HG03196 (cell line): ENCODE measurements at regions not wholly inside any gene's neighbourhood (a gene's known extent, or its start where the extent isn't known, plus 50 kb on each side); places are given as distances from the start of the nearest gene placed in this dataset.

Source experiments
- ATAC-seq: cut with Tn5 transposase; IDR thresholded peaks from one replicate; pipeline ENCODE4 v1.9.1; 2021; ENCODE audit not compliant: unreplicated experiment

DNA sequence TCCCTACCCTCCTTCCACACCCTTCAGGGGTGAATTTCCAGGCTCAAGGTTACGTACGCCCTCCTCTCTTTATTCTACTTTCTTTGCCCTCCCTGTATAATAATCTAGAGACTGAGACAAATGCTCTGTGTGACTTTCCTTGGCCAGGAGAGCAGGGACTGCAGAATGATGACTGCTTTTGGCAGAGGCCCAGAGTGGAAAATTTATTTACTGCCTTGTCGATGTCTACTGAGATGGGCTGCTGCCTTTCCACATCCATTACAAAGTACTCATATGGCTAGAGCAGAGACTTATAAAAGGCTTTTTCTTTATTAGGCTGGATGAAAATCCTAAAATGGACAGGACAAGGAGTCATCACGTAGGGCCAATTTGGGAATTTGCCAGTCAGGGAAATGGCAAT, 576.2 kb downstream of the TUSC7 start:
- no peak for ATAC-seq

DNA sequence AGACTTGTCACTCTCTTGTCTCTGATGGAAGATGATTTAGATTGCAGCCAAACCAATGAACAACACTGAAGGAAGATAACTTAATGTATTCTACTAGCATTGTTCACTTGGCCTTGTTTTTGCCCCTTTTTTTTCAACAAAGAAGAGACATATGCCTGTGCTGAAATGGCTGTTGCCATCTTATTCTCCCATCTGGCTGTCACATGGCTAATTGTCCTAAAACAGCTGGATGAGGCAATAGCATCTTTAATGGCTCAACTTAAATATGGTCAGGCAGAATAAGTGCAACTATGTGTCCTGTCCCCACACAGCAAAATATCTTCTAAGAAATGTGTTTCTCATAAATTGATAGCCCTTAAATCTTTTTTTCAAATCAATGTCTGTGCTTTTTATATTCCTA, 576.9 kb downstream of the TUSC7 start:
- no peak for ATAC-seq

DNA sequence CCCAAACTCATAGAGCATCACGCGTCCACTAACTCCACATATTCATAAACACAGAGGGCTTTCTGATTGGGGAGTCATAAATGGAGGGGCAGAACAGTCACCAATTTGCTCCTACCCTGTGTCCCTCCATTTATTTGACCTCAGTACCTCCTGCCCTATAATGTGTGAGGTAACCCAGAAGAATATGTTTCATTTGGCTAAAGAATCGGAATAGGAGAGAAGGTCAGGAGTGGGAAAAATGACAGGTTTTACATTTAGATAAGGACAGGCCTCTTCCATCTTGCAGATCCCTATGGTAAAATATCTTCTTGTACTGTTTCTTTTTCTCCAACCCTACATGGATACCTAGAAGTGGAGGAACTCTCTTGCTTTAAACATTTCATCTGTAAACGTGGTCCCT, 578.0 kb downstream of the TUSC7 start:
- ATAC-seq, result no peak

DNA sequence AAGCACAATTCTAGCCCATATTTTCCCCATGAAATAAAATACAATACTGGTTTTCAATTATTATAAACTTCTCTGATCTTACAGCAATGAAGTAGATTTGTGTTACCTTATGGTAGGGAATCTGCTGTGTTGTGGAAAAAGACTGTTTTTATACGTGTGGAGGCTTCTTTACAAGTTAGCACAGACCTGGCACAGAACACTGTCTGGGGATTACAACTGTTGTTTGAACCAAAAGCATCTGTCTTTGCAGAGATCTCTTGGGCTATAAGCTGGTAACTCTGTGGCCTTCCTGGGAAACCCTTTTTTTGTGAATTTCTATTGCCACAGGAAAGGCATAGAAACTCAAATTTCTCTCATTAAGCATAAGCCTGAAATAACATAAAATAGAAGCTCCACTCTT, 581.9 kb downstream of the TUSC7 start:
- no peak for ATAC-seq

DNA sequence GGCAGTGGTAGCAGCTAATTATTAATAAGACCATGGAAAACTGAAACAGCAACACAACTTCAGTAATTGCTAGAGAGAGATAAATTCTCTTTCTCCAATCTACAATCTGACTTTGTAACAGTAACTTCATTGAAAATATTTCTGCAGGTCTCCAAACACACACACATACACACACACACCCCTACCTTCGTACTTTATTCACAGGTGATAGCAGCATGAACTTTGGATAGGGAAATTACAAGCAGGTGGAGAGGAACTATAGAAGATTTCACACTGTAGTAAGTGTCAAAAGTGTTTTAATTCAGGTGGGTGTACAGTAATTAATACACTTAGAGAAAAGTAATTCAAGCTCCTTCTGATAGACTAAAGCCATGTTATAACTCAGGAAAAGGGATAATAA, 587.5 kb downstream of the TUSC7 start:
- ATAC-seq, result no peak

DNA sequence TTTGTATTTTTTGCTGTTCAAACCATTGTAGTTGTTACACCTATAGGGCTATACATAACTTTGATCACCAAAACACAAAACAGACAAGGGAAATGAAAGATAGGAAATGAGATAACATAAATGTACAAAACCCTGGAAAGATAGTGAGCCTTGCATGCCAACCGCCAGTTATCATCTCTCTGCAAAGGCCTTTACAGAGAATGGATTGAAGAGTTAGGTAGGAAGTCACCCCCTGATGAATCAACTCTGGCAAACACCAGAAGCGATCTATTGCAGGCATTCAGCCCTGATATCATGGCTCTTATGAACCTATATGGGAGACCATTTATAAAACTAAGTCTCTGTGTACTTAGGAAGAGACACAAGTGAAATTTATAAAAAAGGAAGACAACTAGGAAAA, 588.0 kb downstream of the TUSC7 start:
- ATAC-seq, result no peak

DNA sequence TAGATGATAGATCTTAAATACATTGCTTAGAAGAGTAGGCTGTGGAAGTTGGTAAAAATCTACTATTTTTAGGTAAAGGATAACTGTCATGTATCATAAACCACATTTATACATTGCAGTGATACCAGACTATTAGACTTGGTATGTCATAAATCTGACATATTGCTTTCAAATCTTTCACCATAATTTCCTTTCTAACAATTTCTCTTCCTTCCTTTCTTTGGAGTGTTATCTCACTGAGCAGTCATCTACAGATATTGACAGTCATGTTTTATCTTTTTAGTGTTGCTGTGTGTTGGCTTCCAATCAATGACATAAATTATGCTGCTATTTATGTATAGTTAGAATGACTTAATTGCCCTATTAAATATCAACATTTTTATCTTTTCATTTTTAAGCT, 588.7 kb downstream of the TUSC7 start:
- no peak for ATAC-seq

DNA sequence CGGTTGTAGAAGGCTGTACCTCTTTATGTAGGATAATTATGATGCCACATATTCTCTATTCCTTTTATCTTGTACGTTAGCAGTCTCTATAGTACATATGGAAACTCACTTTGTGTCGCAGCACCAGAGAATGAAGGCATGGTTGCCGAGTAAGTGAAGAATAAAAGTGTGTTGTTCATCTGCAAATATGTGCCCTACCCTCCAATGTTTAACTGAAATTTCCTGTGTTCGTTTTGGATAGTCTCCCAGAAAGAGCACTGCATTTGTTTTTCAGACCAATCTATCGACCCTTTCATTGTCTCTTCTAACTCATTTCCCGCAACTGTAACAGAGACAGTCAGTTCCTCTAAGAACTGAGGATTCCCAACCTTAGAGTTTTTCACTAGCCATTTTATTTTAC, 592.8 kb downstream of the TUSC7 start:
- ATAC-seq, result no peak

DNA sequence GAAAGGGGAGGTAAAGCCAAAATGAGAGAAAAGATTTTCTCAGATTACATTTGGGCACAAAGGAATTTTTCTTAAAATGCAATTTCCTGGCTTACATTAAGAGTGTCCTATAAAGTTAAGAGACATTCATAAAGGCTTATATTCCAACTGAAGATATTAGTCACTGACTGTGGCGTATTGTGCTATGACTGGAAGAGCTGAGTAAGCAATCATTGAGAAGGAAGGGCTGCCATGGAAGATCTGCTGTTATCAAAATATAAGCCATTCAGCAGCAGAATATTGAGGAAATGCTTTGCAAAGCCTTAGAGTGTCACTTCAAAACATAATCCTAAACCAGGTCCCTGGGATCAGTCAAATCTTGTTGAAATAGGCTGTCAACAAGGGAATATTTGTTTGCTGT, 593.9 kb downstream of the TUSC7 start:
- no peak for ATAC-seq

DNA sequence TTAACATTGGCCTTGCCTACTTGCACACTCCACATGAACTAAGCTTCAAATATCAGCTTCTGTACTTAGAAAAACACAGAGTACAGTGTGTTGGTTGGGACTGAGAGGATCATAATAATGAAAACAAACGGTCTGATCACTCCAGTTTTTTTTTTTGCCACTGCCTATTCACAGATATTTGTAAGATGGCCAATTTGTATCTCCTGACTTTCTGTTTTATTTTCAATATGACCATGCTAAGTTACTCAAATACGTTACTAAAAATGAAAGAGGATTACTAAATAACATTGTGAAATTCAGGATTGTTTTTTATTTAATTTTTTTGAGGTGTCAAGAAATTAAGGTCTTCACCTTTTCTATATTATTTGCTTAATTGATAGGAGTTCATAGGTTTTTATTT, 595.1 kb downstream of the TUSC7 start:
- ATAC-seq, result no peak

DNA sequence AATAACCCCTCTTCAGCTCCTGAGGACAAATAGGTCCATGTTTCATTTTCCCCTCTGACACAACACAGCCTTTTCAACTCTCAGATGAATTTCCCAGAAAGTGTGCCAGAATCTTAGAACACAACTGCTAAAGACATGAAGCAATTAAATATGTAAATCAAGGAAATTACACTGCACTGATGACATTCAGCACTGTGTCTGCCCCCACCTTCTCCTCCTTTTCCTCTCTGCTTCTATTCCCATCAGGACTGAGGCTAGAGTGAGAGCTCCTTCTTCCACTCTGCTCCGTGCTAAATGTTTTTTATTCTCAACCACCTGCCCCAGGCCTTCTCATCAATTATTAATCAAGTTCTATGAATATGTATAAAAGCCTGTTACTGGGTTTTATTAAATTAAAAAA, 596.1 kb downstream of the TUSC7 start:
- ATAC-seq, result no peak

DNA sequence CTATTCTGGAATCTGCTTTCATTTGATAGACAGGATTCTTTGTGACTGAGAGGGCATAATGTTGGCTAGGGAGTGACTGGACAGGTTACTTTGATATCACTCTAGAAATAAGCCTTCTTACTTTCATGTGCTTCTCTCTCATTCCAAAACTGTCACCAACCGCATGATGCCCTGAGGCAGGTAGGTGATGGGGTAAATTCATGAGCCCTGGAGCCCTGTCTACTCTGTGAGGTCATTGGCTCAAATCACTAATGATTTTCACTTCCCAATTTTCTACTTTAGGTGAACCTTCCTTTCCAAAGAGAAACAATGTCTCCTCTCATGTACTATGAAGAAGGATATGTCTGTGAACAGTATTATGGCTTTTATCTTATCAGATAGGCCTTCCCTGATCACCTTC, 596.7 kb downstream of the TUSC7 start:
- peak; percentile 68 for ATAC-seq

DNA sequence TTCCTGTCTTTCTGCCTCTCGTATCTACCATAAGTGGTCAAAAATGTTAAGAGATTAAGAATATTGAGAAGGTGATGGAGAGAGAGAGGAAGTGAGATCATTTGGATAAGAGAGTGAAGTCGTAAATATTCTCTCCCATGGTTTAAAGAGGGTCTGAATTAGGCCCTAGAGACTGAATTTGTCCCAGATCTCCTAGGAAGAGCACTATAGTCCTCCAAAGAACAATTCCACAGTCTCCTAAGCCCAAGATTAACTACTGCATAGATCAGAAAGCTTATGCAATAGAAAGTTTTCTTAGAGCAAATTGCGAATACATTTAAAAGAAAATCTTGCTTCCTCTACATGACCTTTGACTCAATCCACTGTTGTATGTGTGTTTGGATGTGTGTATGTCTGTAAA, 598.8 kb downstream of the TUSC7 start:
- no peak for ATAC-seq

DNA sequence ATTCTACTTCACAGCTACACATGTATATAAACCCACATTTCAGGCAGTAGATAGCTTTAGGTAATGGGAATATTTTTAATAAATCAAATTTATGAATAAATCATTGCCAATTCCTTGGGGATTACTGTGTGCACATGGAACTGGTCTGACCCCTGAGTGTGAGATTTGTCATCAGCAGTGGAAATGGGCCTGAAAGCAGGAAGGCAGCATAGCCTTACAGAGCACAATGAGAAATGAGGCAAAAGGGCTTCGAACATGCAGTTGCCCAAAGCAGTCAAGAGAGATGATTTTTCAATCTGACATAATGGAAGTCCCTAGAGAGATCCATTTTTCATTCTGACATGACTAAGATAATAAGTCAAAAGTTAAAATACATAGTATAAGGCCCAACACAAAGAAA, 599.2 kb downstream of the TUSC7 start:
- no peak for ATAC-seq

DNA sequence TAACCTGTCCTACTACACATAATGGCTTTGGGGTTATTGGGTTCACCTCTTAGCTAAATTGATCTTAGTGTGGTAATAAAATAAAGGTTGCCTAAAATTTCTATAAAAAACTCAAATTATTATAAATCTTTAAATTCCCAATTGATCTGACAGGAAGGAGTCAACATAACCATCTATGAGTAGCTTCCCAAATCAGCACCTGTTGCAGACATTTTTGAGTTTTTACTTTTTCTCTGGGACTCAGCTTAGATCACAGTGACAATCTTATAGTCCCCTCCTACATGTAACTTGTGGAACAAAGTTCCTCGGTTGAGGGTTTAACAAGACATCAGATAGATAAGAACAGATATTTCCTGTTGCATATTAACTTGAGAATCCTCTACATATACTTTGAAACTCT, 601.0 kb downstream of the TUSC7 start:
- ATAC-seq, result no peak

DNA sequence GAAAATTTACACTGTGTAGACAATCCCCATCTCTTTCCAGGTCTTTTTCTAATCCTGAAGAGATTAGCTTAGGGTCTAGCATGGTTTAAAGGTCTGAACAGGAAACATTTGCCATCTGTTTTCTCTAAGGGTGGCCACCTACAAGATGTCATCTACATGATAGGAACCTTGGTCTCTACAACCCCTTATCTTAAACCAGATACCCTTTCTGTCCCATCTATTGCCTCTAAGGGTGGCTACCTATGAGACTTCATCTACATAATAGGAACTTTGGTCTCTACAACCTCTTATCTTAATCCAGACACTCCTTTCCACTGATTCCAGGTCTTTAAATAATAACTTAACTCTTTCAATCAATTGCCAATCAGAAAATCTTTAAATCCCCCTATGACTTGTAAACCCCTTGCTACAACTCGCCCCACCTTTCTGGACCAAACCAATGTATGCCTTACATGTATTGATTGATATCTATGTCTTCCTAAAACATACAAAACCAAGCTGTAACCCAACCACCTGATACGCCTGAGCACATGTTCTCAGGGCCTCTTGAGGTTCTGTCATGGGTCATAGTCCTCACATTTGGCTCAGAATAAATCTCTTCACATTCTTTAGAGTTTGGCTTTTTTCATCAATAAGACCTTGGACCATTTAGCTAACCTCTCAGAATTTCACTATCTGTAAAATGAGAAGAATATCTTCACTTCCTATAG, 605.0 kb downstream of the TUSC7 start:
- ATAC-seq, result no peak

DNA sequence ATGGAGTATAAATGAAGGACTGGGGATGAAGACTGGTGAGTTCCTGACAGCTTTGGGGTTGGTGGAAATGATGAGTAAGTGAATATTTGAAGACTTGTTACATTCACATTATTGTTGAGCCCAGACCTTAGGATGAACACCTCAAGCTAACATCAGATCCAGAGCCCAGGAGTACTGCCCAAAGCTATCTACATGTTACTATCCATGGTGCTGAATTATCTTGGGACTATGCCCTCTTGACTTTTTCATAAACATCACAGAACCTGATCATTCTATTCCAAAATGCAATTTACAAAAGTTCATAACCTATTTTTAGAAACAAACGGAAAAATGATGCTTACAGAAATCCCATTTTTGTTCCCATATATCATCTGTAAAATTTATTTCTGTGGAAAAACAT, 613.3 kb downstream of the TUSC7 start:
- ATAC-seq, result no peak

DNA sequence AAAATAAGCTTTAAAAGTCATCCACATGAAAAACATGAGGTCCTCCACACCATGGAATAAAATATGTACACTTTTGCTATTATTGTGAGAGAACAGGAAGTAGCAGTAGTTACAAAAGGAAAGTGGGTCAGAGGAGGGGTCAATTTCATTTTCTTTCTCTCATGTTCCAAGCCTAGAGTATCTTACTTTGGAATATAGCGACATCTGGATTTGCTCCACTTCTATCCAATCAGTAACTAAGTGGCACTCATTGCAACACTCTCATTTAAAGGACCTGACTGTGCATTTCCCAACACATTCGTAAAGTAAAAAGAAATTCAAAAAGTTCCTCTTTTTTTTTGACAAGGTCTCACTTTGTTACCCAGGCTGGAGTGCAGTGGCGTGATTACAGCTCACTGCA, 637.3 kb downstream of the TUSC7 start:
- no peak for ATAC-seq

DNA sequence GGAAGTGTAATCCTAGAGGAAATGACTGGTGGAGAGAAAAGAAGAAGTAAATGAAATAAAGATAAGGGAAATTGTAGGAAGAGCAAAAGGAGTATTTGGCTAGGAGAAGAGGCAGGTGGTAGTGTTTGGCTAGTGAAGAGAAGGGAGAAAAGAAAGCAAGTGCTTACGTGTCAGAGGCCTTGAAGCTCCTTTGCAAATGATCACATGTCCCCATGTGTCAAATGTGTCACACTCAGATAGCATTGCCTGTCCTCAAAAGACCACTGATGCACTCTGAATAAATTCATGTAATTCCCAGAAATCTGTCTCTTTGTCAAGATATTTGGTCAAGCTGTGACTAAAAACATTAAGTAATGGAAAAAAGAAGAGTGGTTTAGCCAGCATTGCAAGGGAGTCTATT, 639.3 kb downstream of the TUSC7 start:
- ATAC-seq, result no peak

DNA sequence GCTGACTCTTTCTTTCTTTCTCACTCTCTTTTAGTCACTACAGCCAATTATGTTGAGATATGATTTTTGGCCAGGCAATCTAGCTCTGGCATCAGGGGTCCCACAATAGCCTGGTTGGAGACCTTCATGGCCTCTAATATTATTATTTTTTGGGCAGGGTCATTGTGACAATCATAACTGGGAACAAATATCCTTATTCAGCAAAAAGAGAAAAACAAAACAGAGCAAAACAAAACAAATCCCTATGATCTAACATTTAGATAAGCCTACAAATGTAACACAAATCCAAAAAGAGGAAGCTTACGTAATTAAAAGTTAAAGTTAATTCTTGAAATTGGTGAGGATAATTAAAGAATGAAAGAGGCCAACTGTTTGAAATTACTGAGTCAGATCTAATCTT, 640.0 kb downstream of the TUSC7 start:
- ATAC-seq, result no peak

DNA sequence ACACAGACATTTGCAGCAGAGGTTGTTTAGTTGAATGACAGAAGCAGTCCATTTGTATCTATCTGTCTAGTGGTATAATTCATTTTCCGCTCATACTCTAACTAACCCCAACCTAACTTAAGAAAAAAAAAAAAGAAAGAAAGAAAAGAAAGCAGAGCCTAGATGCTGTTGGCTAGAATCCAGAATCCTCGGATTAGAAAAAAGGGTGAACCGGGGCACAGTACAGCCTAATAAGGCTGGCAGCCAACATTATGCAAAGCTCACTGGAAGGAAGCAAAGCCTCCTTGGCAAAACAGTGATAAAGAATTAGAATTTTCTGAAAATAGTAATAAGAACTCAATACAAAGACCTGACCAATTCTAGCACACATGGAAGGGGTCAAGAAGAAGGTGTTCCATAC, 640.8 kb downstream of the TUSC7 start:
- ATAC-seq, result no peak

DNA sequence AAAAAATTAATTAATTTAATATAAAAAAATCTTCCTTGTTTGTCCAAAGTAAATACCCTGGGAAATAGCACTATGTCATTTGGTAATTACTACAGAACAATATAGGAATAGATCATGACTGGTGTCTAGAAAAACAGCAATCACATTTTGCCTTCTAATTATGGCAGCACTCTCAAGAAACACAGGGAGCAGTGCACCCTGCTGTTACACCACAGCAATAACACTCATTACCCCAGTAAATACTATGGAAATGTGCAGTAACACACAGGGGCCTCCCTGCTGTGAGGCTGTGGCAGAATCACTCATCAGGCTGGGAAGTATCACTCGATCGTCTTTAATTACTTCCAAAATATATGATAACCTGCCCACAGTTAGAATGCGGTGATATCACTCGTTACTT, 646.0 kb downstream of the TUSC7 start:
- ATAC-seq, result no peak

DNA sequence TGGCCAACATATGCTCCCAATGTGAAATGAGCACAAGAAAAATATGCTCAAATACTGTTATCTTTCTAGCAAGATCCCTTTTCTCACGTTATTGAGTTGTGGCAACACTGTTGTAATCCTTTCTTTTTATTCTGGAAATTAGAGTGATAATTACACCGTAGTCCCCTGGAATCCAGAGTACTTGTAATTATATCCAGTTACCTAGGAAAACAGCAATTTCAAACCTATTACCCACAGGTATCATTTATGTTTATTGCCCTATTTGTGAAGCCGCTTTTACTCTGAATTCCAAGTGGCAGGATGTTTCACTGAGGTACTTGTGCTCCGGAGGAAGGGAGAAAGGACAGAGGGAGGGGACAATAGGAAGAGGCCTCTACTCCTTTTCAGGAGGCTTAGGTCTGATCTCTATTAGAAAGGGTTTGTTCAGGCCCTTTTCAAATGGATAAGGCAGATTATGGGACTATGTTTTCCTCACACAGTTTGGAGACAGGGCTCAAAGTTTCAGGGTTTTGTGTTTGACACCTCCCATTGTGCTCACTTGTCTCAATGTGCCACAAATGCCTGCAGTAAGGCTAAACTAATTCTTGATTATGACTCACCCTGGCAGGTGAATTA, 646.6 kb downstream of the TUSC7 start:
- ATAC-seq, result no peak
